Non-pigmented ciliary epithelial cell (primary cell): ENCODE measurements at regions not wholly inside any gene's neighbourhood (a gene's known extent, or its start where the extent isn't known, plus 50 kb on each side); places are given as distances from the start of the nearest gene placed in this dataset.

Experiments
- DNase-seq: peaks from one replicate; pipeline ENCODE4 v3.0.0-alpha.2; 2010; ENCODE audit warnings: low read depth

GRCh38 chr2:104321116-104321795 lies 532.7 kb upstream of the POU3F3 start:
- DNase-seq: no peak

GRCh38 chr2:104321796-104322349 lies 532.0 kb upstream of the POU3F3 start:
- no peak for DNase-seq

- DNase-seq: no peak
Measured at GRCh38 chr2:104332731-104333130, 521.2 kb upstream of the POU3F3 start.

- no peak for DNase-seq
Measured at GRCh38 chr2:104337869-104338268, 516.0 kb upstream of the POU3F3 start.

GRCh38 chr2:104340162-104340561 lies 513.8 kb upstream of the POU3F3 start:
- no peak for DNase-seq

GRCh38 chr2:104340879-104341828 lies 512.8 kb upstream of the POU3F3 start:
- DNase-seq: no peak

- no peak for DNase-seq
Measured at GRCh38 chr2:104344306-104344705, 509.6 kb upstream of the POU3F3 start.

GRCh38 chr2:104344985-104345384 lies 508.9 kb upstream of the POU3F3 start:
- DNase-seq: no peak

- DNase-seq: no peak
Measured at GRCh38 chr2:104358122-104358521, 495.8 kb upstream of the POU3F3 start.

GRCh38 chr2:104361414-104361813 lies 492.5 kb upstream of the POU3F3 start:
- DNase-seq: no peak

GRCh38 chr2:104368089-104368488 lies 485.8 kb upstream of the POU3F3 start:
- no peak for DNase-seq

- no peak for DNase-seq
Measured at GRCh38 chr2:104371087-104371781, 482.7 kb upstream of the POU3F3 start.

- no peak for DNase-seq
Measured at GRCh38 chr2:104375206-104375605, 478.7 kb upstream of the POU3F3 start.

- DNase-seq: no peak
Measured at GRCh38 chr2:104378853-104379374, 475.0 kb upstream of the POU3F3 start.

GRCh38 chr2:104384961-104385360 lies 469.0 kb upstream of the POU3F3 start:
- DNase-seq: no peak

GRCh38 chr2:104385743-104386142 lies 468.2 kb upstream of the POU3F3 start:
- DNase-seq: no peak

- no peak for DNase-seq
Measured at GRCh38 chr2:104388296-104388695, 465.6 kb upstream of the POU3F3 start.

- DNase-seq: no peak
Measured at GRCh38 chr2:104402825-104403224, 451.1 kb upstream of the POU3F3 start.

- DNase-seq: no peak
Measured at GRCh38 chr2:104404526-104404925, 449.4 kb upstream of the POU3F3 start.

- no peak for DNase-seq
Measured at GRCh38 chr2:104405623-104406022, 448.3 kb upstream of the POU3F3 start.

GRCh38 chr2:104406261-104406726 lies 447.6 kb upstream of the POU3F3 start:
- DNase-seq: no peak

- no peak for DNase-seq
Measured at GRCh38 chr2:104407641-104408040, 446.3 kb upstream of the POU3F3 start.
